B cell (primary cell): ENCODE measurements at regions not wholly inside any gene's neighbourhood (a gene's known extent, or its start where the extent isn't known, plus 50 kb on each side); places are given as distances from the start of the nearest gene placed in this dataset.

Experiments
- ATAC-seq: fragments of 200-7000 bp; cut with Tn5 transposase; one replicate; pipeline ENCODE4 v1.10.0; 2021; ENCODE audit warnings: low read depth, mild to moderate bottlenecking, moderate number of reproducible peaks, moderate library complexity
- CTCF ChIA-PET: fragments of 350-600 bp; sonication (Branson Sonifier 250); formaldehyde crosslinking; loops from one replicate; lab custom pipeline; 2021; ENCODE audit warnings: antibody characterized with exemption, inconsistent platforms; lab: Charles Lee
- POLR2A ChIA-PET: fragments of 350-600 bp; sonication (Branson Sonifier 250); formaldehyde crosslinking; loops from one replicate; lab custom pipeline; 2021; ENCODE audit warnings: antibody characterized with exemption; lab: Charles Lee
- DNase-seq: peaks from one replicate; pipeline ENCODE4 v3.0.0; 2013
- H2AFZ ChIP-seq: 2 replicates; pipeline ENCODE4 v1.6.1; 2012; ENCODE audit warnings: mild to moderate bottlenecking, low read depth, low read length; ENCODE audit not compliant: insufficient read depth, poor library complexity, severe bottlenecking
- H3K27ac ChIP-seq, 2 donors: 1 replicate in 1 of 2; 2 replicates in 1 of 2; pipeline ENCODE4 v1.5.1; 2012 to 2013; ENCODE audit warnings: low read length in 2 of 2, mild to moderate bottlenecking in 2 of 2, moderate library complexity in 1 of 2
- H3K27me3 ChIP-seq, 4 experiments: fragments of 200-600 bp in 1 of 4; sonication (generic) in 1 of 4; replicated peaks in 1 of 4; 1 replicate in 2 of 4; 2 replicates in 2 of 4; pipeline versions ENCODE4 v1.6.1 to v1.7.0; 2013 to 2016; ENCODE audit warnings: low read length in 3 of 4, mild to moderate bottlenecking in 2 of 4, mixed read lengths in 1 of 4, moderate library complexity in 1 of 4; ENCODE audit not compliant: insufficient read depth in 4 of 4, control insufficient read depth in 3 of 4; ENCODE audit errors: control extremely low read depth in 1 of 4
- H3K36me3 ChIP-seq, 2 experiments: replicated peaks in 1 of 2; 1 replicate in 1 of 2; 2 replicates in 1 of 2; pipeline versions ENCODE4 v1.6.1 to v1.7.1; 2013; ENCODE audit warnings: low read length in 1 of 2; ENCODE audit not compliant: insufficient read depth in 2 of 2, control insufficient read depth in 1 of 2; ENCODE audit errors: control extremely low read depth in 1 of 2, extremely low read depth in 1 of 2
- H3K4me1 ChIP-seq, 2 donors: fragments of 200-600 bp in 1 of 2; sonication (generic) in 1 of 2; 1 replicate in 1 of 2; 2 replicates in 1 of 2; pipeline versions ENCODE4 v1.5.1 to v1.6.1; 2013 to 2017; ENCODE audit warnings: low read length in 2 of 2; ENCODE audit not compliant: control insufficient read depth in 2 of 2, insufficient read depth in 2 of 2
- H3K4me2 ChIP-seq: replicated peaks from 2 replicates; pipeline ENCODE3; 2012; ENCODE audit warnings: mild to moderate bottlenecking, low read depth, low read length; ENCODE audit not compliant: poor library complexity, severe bottlenecking
- H3K4me3 ChIP-seq, 5 experiments: fragments of 200-600 bp in 1 of 5; sonication (generic) in 1 of 5; 1 replicate in 3 of 5; 2 replicates in 2 of 5; pipeline versions ENCODE4 v1.5.1 to v1.7.0; 2011 to 2016; ENCODE audit warnings: low read length in 4 of 5, mild to moderate bottlenecking in 4 of 5, low read depth in 2 of 5, control low read depth in 1 of 5, moderate library complexity in 1 of 5; ENCODE audit not compliant: insufficient read depth in 1 of 5; ENCODE audit errors: control extremely low read depth in 1 of 5, extremely low read depth in 1 of 5
- H3K79me2 ChIP-seq: fragments of 200-600 bp; sonication (generic); one replicate; pipeline ENCODE4 v1.6.0; 2016; ENCODE audit warnings: low read length; ENCODE audit not compliant: control insufficient read depth, insufficient read depth
- H3K9ac ChIP-seq: fragments of 200-600 bp; sonication (generic); 2 replicates; pipeline ENCODE4 v1.6.1; 2017; ENCODE audit warnings: mild to moderate bottlenecking, low read length, moderate library complexity
- H3K9me3 ChIP-seq, 3 donors: one replicate each; pipeline versions ENCODE4 v1.6.1 to v1.7.1; 2013; ENCODE audit warnings: low read length in 2 of 3; ENCODE audit not compliant: control insufficient read depth in 2 of 3, insufficient read depth in 1 of 3; ENCODE audit errors: control extremely low read depth in 1 of 3
- H4K20me1 ChIP-seq: 2 replicates; pipeline ENCODE4 v1.6.0; 2012; ENCODE audit warnings: mild to moderate bottlenecking, low read length; ENCODE audit not compliant: insufficient read depth, control insufficient read depth, poor library complexity, severe bottlenecking
- H3K27ac Mint-ChIP-seq: one replicate; pipeline ENCODE4 v1.8.0; 2021; ENCODE audit warnings: mixed read lengths
- H3K27me3 Mint-ChIP-seq: one replicate; pipeline ENCODE4 v1.8.0; 2021; ENCODE audit warnings: mixed read lengths
- H3K4me1 Mint-ChIP-seq: one replicate; pipeline ENCODE4 v1.8.0; 2021; ENCODE audit warnings: mixed read lengths
- H3K4me3 Mint-ChIP-seq: one replicate; pipeline ENCODE4 v1.8.0; 2021; ENCODE audit warnings: mixed read lengths
- H3K9me3 Mint-ChIP-seq: one replicate; pipeline ENCODE4 v1.8.0; 2022; ENCODE audit warnings: mixed read lengths; ENCODE audit not compliant: insufficient read depth
- EZH2 ChIP-seq: IDR thresholded peaks from 2 replicates; pipeline ENCODE4 v1.6.1; 2012; ENCODE audit warnings: borderline replicate concordance, low read depth, mild to moderate bottlenecking, moderate library complexity, low read length; ENCODE audit not compliant: insufficient read depth, poor library complexity, severe bottlenecking
- WGBS: methylation state at CpG from one replicate; pipeline ENCODE4 v1.1.5; 2013; ENCODE audit warnings: missing lambda C conversion rate; ENCODE audit not compliant: insufficient coverage; 5-methylcytosine and 5-hydroxymethylcytosine counted together
- intact Hi-C: fragments of 100-400 bp; cut with micrococcal nuclease; formaldehyde crosslinking; loops from one replicate; pipeline ENCODE4 v1.10.0; 2022
- TF ChIP-seq, protein P1 (sequence below): fragments of 200-600 bp; IDR thresholded peaks from one replicate; pipeline ENCODE4 v1.8.0; 2022; ENCODE audit warnings: antibody characterized with exemption, mild to moderate bottlenecking

GRCh38 chr13:44017756-44018309, 138.1 kb downstream of the LACC1 start:
- H4K20me1 ChIP-seq, result no peaks in the 10 kb centered on the region
- ChIA-PET POLR2A (no interaction called here), CTCF (no interaction called here)
- no peak overlapping the region for H3K4me3 ChIP-seq
- Mint-ChIP-seq H3K4me1 (peaks cover 6% of the 10 kb centered on the region), H3K27ac (no peak overlapping the region), H3K9me3 (no peaks in the 10 kb centered on the region), H3K27me3 (peaks cover 4% of the 10 kb centered on the region), H3K4me3 (no peak overlapping the region)
- intact Hi-C loops, result no loop called here
- ATAC-seq (no peak), DNase-seq (no peak)
- no peaks in the 10 kb centered on the region for H3K27me3 ChIP-seq
- no peak for TF ChIP-seq EZH2
- TF ChIP-seq, protein P1, sequence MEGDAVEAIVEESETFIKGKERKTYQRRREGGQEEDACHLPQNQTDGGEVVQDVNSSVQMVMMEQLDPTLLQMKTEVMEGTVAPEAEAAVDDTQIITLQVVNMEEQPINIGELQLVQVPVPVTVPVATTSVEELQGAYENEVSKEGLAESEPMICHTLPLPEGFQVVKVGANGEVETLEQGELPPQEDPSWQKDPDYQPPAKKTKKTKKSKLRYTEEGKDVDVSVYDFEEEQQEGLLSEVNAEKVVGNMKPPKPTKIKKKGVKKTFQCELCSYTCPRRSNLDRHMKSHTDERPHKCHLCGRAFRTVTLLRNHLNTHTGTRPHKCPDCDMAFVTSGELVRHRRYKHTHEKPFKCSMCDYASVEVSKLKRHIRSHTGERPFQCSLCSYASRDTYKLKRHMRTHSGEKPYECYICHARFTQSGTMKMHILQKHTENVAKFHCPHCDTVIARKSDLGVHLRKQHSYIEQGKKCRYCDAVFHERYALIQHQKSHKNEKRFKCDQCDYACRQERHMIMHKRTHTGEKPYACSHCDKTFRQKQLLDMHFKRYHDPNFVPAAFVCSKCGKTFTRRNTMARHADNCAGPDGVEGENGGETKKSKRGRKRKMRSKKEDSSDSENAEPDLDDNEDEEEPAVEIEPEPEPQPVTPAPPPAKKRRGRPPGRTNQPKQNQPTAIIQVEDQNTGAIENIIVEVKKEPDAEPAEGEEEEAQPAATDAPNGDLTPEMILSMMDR, result no peak
- no peaks in the 10 kb centered on the region for H3K9me3 ChIP-seq
- H3K79me2 ChIP-seq, result no peaks in the 10 kb centered on the region
- no peak overlapping the region for H3K27ac ChIP-seq
- no peak overlapping the region for H3K9ac ChIP-seq
- no peak overlapping the region for H3K4me2 ChIP-seq
- 12% methylated on average over 3 of the region's 5 CpGs for WGBS
- H2AFZ ChIP-seq, result peak overlapping the region; percentile 36
- H3K36me3 ChIP-seq, result no peaks in the 10 kb centered on the region
- no peaks in the 10 kb centered on the region for H3K4me1 ChIP-seq

DNA sequence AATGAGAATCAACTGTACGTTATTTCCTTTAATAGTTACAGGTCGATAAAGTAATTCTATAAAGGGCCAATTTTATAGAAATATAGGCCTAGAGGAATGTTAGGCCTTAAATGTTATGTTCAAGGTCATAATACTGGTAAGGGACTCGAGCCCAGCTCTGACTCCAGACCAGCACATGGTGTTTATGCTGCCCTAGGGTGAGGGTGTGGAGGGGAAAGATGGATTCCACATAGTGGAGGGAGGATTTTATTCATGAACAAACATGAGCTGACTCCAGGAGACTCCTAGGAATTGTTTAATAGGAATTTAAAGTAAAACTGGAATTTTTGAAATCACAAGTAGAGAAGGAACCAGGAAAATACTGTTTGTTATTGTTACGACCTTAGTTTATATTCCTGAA, 139.9 kb downstream of the LACC1 start:
- no peaks in the 10 kb centered on the region for H4K20me1 ChIP-seq
- H2AFZ ChIP-seq, result no peak overlapping the region
- intact Hi-C loops, result no loop called here
- H3K4me3 Mint-ChIP-seq, result no peak overlapping the region
- WGBS, result 69% methylated on average over 4 of the region's 4 CpGs
- no peak overlapping the region for H3K27ac Mint-ChIP-seq
- no peak for DNase-seq
- H3K9ac ChIP-seq, result no peak overlapping the region
- no peaks in the 10 kb centered on the region for H3K9me3 Mint-ChIP-seq
- no peak overlapping the region for H3K4me3 ChIP-seq
- H3K27ac ChIP-seq, result no peak overlapping the region
- H3K27me3 Mint-ChIP-seq, result peaks cover 5% of the 10 kb centered on the region
- ChIA-PET POLR2A (no interaction called here), CTCF (no interaction called here)
- TF ChIP-seq, protein P1, result no peak
- no peak for TF ChIP-seq EZH2
- H3K27me3 ChIP-seq, result peaks cover 0 to 3% (median 0%) of the 10 kb centered on the region in 4 experiments
- no peaks in the 10 kb centered on the region for H3K9me3 ChIP-seq
- no peaks in the 10 kb centered on the region for H3K79me2 ChIP-seq
- no peaks in the 10 kb centered on the region for H3K4me1 ChIP-seq
- peaks cover 6% of the 10 kb centered on the region for H3K4me1 Mint-ChIP-seq
- ATAC-seq, result no peak
- H3K36me3 ChIP-seq, result no peaks in the 10 kb centered on the region
- H3K4me2 ChIP-seq, result no peak overlapping the region
